Large intestine (tissue), 3 donors: ENCODE measurements at regions not wholly inside any gene's neighbourhood (a gene's known extent, or its start where the extent isn't known, plus 50 kb on each side); places are given as distances from the start of the nearest gene placed in this dataset.

Experiments
- DNase-seq, 2 donors: peaks; one replicate each; pipeline versions ENCODE4 v3.0.0 to v3.0.0-alpha.2; 2013
- H3K27ac ChIP-seq: one replicate; pipeline ENCODE4 v1.5.1; 2013; ENCODE audit warnings: low read length
- H3K27me3 ChIP-seq: 2 replicates; pipeline ENCODE4 v1.6.1; 2013; ENCODE audit warnings: low read length; ENCODE audit not compliant: control insufficient read depth, insufficient read depth
- H3K36me3 ChIP-seq: 2 replicates; pipeline ENCODE4 v1.6.1; 2013; ENCODE audit warnings: low read length; ENCODE audit not compliant: control insufficient read depth, insufficient read depth
- H3K4me1 ChIP-seq: one replicate; pipeline ENCODE4 v1.6.1; 2013; ENCODE audit warnings: low read length; ENCODE audit not compliant: control insufficient read depth, insufficient read depth
- H3K4me3 ChIP-seq: one replicate; pipeline ENCODE4 v1.5.1; 2013; ENCODE audit warnings: low read length
- H3K9me3 ChIP-seq: one replicate; pipeline ENCODE4 v1.6.1; 2013; ENCODE audit warnings: mild to moderate bottlenecking, low read depth, low read length, moderate library complexity; ENCODE audit not compliant: control insufficient read depth
- WGBS: methylation state at CpG from one replicate; pipeline ENCODE4 v1.1.5; 2013; ENCODE audit warnings: low lambda C conversion rate; ENCODE audit not compliant: insufficient coverage; 5-methylcytosine and 5-hydroxymethylcytosine counted together

- WGBS = 100% methylated on average over 1 of the region's 10 CpGs
- Histone ChIP-seq H3K4me1 (no peaks in the 10 kb centered on the region), H3K27me3 (no peaks in the 10 kb centered on the region), H3K27ac (no peak overlapping the region), H3K36me3 (no peaks in the 10 kb centered on the region), H3K4me3 (no peak overlapping the region), H3K9me3 (no peaks in the 10 kb centered on the region)
- no peak for DNase-seq
These were observed 646.9 kb upstream of the TMEM132C start for GRCh38 chr12:127619869-127620734.

GRCh38 chr12:127620735-127621355 lies 646.1 kb upstream of the TMEM132C start:
- H3K36me3 ChIP-seq = no peaks in the 10 kb centered on the region
- no peaks in the 10 kb centered on the region for H3K4me1 ChIP-seq
- no peaks in the 10 kb centered on the region for H3K9me3 ChIP-seq
- no peaks in the 10 kb centered on the region for H3K27me3 ChIP-seq
- WGBS = no CpG with 5 or more reads among the region's 2 CpGs
- no peak overlapping the region for H3K4me3 ChIP-seq
- H3K27ac ChIP-seq = no peak overlapping the region
- DNase-seq = no peak

GRCh38 chr12:127621366-127621765 lies 645.6 kb upstream of the TMEM132C start:
- Histone ChIP-seq H3K27ac (no peak overlapping the region), H3K4me1 (no peaks in the 10 kb centered on the region), H3K36me3 (no peaks in the 10 kb centered on the region), H3K27me3 (no peaks in the 10 kb centered on the region), H3K4me3 (no peak overlapping the region), H3K9me3 (no peaks in the 10 kb centered on the region)
- WGBS = no CpG with 5 or more reads among the region's 9 CpGs
- no peak for DNase-seq

GRCh38 chr12:127623362-127623761 lies 643.6 kb upstream of the TMEM132C start:
- Histone ChIP-seq H3K36me3 (no peaks in the 10 kb centered on the region), H3K4me1 (no peaks in the 10 kb centered on the region), H3K4me3 (no peak overlapping the region), H3K27ac (no peak overlapping the region), H3K27me3 (no peaks in the 10 kb centered on the region), H3K9me3 (no peaks in the 10 kb centered on the region)
- DNase-seq = no peak
- WGBS = no CpG with 5 or more reads among the region's 4 CpGs

GRCh38 chr12:127625176-127625771 lies 641.7 kb upstream of the TMEM132C start:
- H3K27ac ChIP-seq = no peak overlapping the region
- H3K9me3 ChIP-seq = no peaks in the 10 kb centered on the region
- H3K27me3 ChIP-seq = no peaks in the 10 kb centered on the region
- 100% methylated on average over 1 of the region's 5 CpGs for WGBS
- DNase-seq = no peak
- H3K36me3 ChIP-seq = no peaks in the 10 kb centered on the region
- H3K4me1 ChIP-seq = no peaks in the 10 kb centered on the region
- H3K4me3 ChIP-seq = no peak overlapping the region

GRCh38 chr12:127628645-127629044 lies 638.3 kb upstream of the TMEM132C start:
- H3K27ac ChIP-seq = no peak overlapping the region
- DNase-seq = no peak
- H3K36me3 ChIP-seq = no peaks in the 10 kb centered on the region
- H3K4me3 ChIP-seq = no peak overlapping the region
- no peaks in the 10 kb centered on the region for H3K27me3 ChIP-seq
- no peaks in the 10 kb centered on the region for H3K4me1 ChIP-seq
- whole genome bisulfite sequencing = no CpG with 5 or more reads among the region's 3 CpGs
- H3K9me3 ChIP-seq = no peaks in the 10 kb centered on the region

- no peaks in the 10 kb centered on the region for H3K36me3 ChIP-seq
- no peaks in the 10 kb centered on the region for H3K4me1 ChIP-seq
- H3K9me3 ChIP-seq = no peaks in the 10 kb centered on the region
- H3K4me3 ChIP-seq = no peak overlapping the region
- H3K27ac ChIP-seq = no peak overlapping the region
- DNase-seq = no peak
- 82% methylated on average over 3 of the region's 10 CpGs for WGBS
- H3K27me3 ChIP-seq = no peaks in the 10 kb centered on the region
These were observed 637.7 kb upstream of the TMEM132C start for GRCh38 chr12:127629066-127629820.

GRCh38 chr12:127632461-127632860 lies 634.5 kb upstream of the TMEM132C start:
- no peaks in the 10 kb centered on the region for H3K27me3 ChIP-seq
- H3K27ac ChIP-seq = no peak overlapping the region
- 83% methylated on average over 3 of the region's 11 CpGs for WGBS
- no peaks in the 10 kb centered on the region for H3K9me3 ChIP-seq
- no peak overlapping the region for H3K4me3 ChIP-seq
- no peaks in the 10 kb centered on the region for H3K36me3 ChIP-seq
- DNase-seq = no peak
- H3K4me1 ChIP-seq = no peaks in the 10 kb centered on the region

- Histone ChIP-seq H3K4me3 (no peak overlapping the region), H3K27ac (no peak overlapping the region), H3K9me3 (no peaks in the 10 kb centered on the region), H3K27me3 (no peaks in the 10 kb centered on the region), H3K4me1 (no peaks in the 10 kb centered on the region), H3K36me3 (no peaks in the 10 kb centered on the region)
- no CpG with 5 or more reads among the region's 4 CpGs for WGBS
- no peak for DNase-seq
These were observed 631.1 kb upstream of the TMEM132C start for GRCh38 chr12:127635838-127636237.

GRCh38 chr12:127636882-127637281 lies 630.1 kb upstream of the TMEM132C start:
- Histone ChIP-seq H3K27ac (no peak overlapping the region), H3K4me1 (no peaks in the 10 kb centered on the region), H3K9me3 (no peaks in the 10 kb centered on the region), H3K36me3 (no peaks in the 10 kb centered on the region), H3K4me3 (no peak overlapping the region), H3K27me3 (no peaks in the 10 kb centered on the region)
- WGBS = no CpG with 5 or more reads among the region's 2 CpGs
- DNase-seq = no peak
